Transverse colon (tissue), 4 donors: ENCODE measurements at regions not wholly inside any gene's neighbourhood (a gene's known extent, or its start where the extent isn't known, plus 50 kb on each side); places are given as distances from the start of the nearest gene placed in this dataset.

Source experiments
- CTCF ChIP-seq, 5 experiments: fragments of 200-600 bp in 3 of 5; fragments of 450-650 bp in 2 of 5; sonication (generic) in 3 of 5; IDR thresholded peaks; 1 replicate in 2 of 5; 2 replicates in 3 of 5; pipeline ENCODE4 v1.5.1; 2016 to 2017; ENCODE audit warnings: antibody characterized with exemption in 5 of 5, inconsistent platforms in 3 of 5, mild to moderate bottlenecking in 2 of 5, moderate library complexity in 1 of 5
- POLR2A ChIP-seq: fragments of 450-650 bp; IDR thresholded peaks from one replicate; pipeline ENCODE4 v1.6.1; 2016; ENCODE audit warnings: antibody characterized with exemption, mild to moderate bottlenecking, moderate library complexity
- POLR2AphosphoS5 ChIP-seq, 3 donors: sonication (generic); formaldehyde crosslinking; IDR thresholded peaks; one replicate each; pipeline ENCODE4 v1.6.1; 2016; ENCODE audit warnings: antibody characterized with exemption in 3 of 3

- TF ChIP-seq POLR2AphosphoS5 (IDR thresholded peaks at IDR 0.05): no peak
- no peak for TF ChIP-seq POLR2A
- TF ChIP-seq CTCF (IDR thresholded peaks at IDR 0.05): no peak
These were observed 222.4 kb upstream of the PCDH17 start for GRCh38 chr13:57409121-57409520.
